ENCODE measurements at regions not wholly inside any gene's neighbourhood (a gene's known extent, or its start where the extent isn't known, plus 50 kb on each side); places are given as distances from the start of the nearest gene placed in this dataset.
"Not testable (repeated sequence)": the region's sequence is repeated elsewhere in the genome, so short reads cannot be mapped to it uniquely, and the experiment has no call there.

DNA sequence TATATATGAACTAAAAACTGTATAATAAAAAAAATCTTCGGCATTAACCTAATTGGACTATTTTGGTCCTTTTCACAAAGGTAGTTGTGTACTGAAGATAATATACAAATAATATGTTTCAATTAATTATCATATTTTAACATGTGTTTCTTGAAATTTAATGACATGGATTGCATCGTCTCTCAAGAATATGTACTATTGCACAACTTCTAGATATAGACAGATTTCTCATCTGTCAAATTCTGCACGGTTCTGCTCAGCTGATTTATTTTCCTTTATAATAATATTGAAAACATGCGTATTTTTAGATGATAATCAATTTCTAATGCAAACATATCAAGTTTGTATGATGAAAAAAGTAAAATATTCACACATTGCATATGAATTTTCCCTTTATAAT is 498.7 kb upstream of the PABPC4L start:
- no peak for TF ChIP-seq POLR2AphosphoS5 (IDR thresholded peaks at IDR 0.05)
- H3K36me3 ChIP-seq, result no peaks in the 10 kb centered on the region
- no peak for DNase-seq (ENCODE audit: low spot score in 2 of 2)
- no peak overlapping the region for H3K27ac ChIP-seq
- H3K4me1 ChIP-seq, result no peaks in the 10 kb centered on the region
- WGBS, result 61% methylated on average over 4 of the region's 4 CpGs
- H3K9me3 ChIP-seq, result no peaks in the 10 kb centered on the region
- no peak overlapping the region for H3K4me3 ChIP-seq
- no peaks in the 10 kb centered on the region for H3K27me3 ChIP-seq

DNA sequence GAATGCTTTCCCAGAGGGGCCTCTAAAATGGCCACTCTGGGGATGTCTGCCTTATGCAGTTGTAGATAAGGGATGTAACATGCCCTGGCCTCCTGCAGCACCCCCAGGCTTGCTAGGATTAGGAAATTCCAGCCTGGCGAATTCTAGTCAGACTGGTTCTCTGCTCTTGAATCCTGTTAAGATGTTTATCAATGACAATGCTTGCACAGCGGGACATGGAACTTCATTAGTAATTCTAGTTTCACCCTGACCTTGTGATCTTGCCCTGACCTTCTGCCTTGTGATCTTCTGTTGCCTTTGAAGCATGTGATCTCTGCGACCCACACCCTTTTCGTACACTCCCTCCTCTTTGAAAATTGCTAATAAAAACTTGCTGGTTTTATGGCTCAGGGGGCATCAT is 497.2 kb upstream of the PABPC4L start:
- DNase-seq (ENCODE audit: low spot score in 2 of 2); H3K4me3 ChIP-seq; H3K27ac ChIP-seq; H3K36me3 ChIP-seq; H3K9me3 ChIP-seq; H3K4me1 ChIP-seq; H3K27me3 ChIP-seq: not testable (repeated sequence)
- WGBS, result 80% methylated on average over 4 of the region's 4 CpGs

GRCh38 chr4:134695433-134695832 is 493.8 kb upstream of the PABPC4L start:
- H3K27ac ChIP-seq, result no peak overlapping the region
- no peaks in the 10 kb centered on the region for H3K4me1 ChIP-seq
- no peaks in the 10 kb centered on the region for H3K36me3 ChIP-seq
- no peak overlapping the region for H3K4me3 ChIP-seq
- no peaks in the 10 kb centered on the region for H3K27me3 ChIP-seq
- no peak for DNase-seq (ENCODE audit: low spot score in 2 of 2)
- H3K9me3 ChIP-seq, result no peaks in the 10 kb centered on the region
- WGBS, result 100% methylated on average over 1 of the region's 1 CpG
- TF ChIP-seq POLR2A (IDR thresholded peaks at IDR 0.05) (no peak), EP300 (IDR thresholded peaks at IDR 0.05) (no peak), POLR2AphosphoS5 (IDR thresholded peaks at IDR 0.05) (no peak)
- TF ChIP-seq, protein P1, sequence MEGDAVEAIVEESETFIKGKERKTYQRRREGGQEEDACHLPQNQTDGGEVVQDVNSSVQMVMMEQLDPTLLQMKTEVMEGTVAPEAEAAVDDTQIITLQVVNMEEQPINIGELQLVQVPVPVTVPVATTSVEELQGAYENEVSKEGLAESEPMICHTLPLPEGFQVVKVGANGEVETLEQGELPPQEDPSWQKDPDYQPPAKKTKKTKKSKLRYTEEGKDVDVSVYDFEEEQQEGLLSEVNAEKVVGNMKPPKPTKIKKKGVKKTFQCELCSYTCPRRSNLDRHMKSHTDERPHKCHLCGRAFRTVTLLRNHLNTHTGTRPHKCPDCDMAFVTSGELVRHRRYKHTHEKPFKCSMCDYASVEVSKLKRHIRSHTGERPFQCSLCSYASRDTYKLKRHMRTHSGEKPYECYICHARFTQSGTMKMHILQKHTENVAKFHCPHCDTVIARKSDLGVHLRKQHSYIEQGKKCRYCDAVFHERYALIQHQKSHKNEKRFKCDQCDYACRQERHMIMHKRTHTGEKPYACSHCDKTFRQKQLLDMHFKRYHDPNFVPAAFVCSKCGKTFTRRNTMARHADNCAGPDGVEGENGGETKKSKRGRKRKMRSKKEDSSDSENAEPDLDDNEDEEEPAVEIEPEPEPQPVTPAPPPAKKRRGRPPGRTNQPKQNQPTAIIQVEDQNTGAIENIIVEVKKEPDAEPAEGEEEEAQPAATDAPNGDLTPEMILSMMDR (IDR thresholded peaks at IDR 0.05), result no peak

GRCh38 chr4:134691915-134692314 is 490.3 kb upstream of the PABPC4L start:
- 91% methylated on average over 2 of the region's 2 CpGs for WGBS

DNA sequence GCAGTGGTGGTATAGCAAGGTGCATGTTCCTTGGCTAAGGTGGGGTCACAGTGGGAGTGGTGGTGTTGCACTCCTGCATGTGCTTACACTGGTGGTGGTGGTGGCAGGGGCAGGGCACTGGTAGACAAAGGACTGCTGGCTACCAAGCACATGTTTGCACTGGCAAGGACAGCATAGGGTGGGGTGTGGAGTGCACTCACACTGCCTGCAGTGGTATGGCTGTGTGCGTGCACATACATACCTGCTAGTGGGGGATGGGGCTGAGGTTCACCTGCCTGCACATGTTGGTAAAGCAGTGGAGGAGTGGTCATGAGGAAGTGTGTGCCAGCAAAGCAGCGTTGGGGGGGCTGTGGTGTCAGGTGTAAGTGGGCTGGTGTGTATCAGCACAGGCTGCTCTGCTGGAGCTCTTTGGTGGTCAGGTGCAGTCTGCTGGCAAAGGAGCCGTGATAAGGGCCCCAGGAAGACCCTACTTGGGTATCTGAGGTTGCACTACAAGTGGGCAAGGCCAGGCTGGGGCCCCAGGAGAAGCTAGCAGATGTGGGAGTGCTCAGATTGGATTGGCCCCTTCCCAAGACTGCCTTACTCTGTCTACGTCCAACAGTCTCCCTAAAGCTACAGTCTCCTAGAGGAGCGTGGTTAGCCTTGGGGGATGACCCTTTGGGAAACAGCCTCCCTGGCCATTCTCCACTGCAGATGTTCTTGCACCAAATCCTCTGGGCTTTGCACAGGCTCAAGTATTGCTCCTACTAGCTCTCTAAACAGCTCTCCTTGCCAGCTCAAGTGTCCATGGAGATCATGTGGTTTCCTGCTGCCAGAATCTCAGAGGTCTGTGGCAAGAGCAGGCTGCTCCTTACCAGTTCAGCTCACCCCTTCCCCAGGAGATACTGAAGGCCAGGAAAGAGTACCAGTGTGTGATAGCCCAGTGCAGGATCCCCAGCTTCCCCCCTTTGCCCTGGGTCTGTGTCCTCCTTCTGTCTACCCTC is 486.3 kb upstream of the PABPC4L start:
- Histone ChIP-seq H3K27ac (no peak overlapping the region), H3K36me3 (no peaks in the 10 kb centered on the region), H3K4me3 (no peak overlapping the region), H3K27me3 (no peaks in the 10 kb centered on the region), H3K4me1 (no peaks in the 10 kb centered on the region), H3K9me3 (no peaks in the 10 kb centered on the region)
- TF ChIP-seq POLR2AphosphoS5 (IDR thresholded peaks at IDR 0.05), result no peak
- TF ChIP-seq, protein P1 (IDR thresholded peaks at IDR 0.05), result no peak
- no peak for TF ChIP-seq EP300 (IDR thresholded peaks at IDR 0.05)
- no peak for TF ChIP-seq POLR2A (IDR thresholded peaks at IDR 0.05)
- no peak for DNase-seq (ENCODE audit: low spot score in 2 of 2)
- 69% methylated on average over 5 of the region's 5 CpGs for WGBS

More at GRCh38 chr4:134691915-134692314, 490.3 kb upstream of the PABPC4L start:
- no peaks in the 10 kb centered on the region for H3K27me3 ChIP-seq
- DNase-seq (ENCODE audit: low spot score in 2 of 2), result no peak
- H3K36me3 ChIP-seq, result no peaks in the 10 kb centered on the region
- no peaks in the 10 kb centered on the region for H3K4me1 ChIP-seq
- TF ChIP-seq, protein P1 (IDR thresholded peaks at IDR 0.05), result no peak
- TF ChIP-seq POLR2A (IDR thresholded peaks at IDR 0.05) (no peak), EP300 (IDR thresholded peaks at IDR 0.05) (no peak), POLR2AphosphoS5 (IDR thresholded peaks at IDR 0.05) (no peak)
- no peak overlapping the region for H3K4me3 ChIP-seq
- H3K9me3 ChIP-seq, result no peaks in the 10 kb centered on the region
- no peak overlapping the region for H3K27ac ChIP-seq

DNA sequence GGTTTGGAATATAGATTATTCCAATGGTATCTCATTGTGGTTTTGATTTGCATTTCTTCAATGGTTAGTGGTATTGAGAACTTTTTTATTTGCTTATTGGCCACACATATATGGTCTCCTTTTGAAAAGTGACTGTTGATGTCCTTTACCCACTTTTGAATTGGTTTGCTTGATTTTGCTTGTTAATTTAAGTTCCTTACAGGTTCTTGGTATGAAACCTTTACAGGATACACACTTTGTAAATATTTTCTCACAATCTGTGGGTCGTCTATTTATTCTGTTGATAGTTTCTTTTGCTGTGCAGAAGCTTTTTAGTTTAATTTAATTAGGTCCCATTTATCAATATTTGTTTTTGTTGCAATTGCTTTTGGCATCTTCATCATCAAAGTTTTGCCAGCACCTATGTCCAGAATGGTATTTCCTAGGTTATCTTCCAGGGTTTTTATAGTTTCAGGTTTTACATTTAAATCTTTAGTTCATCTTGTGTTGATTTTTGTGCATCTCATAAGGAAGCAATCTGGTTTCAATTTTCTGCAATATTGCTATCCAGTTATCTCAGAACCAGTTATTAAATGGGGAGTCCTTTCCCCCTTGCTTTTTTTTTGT is 475.7 kb upstream of the PABPC4L start:
- no peak for TF ChIP-seq POLR2A (IDR thresholded peaks at IDR 0.05)
- TF ChIP-seq POLR2AphosphoS5 (IDR thresholded peaks at IDR 0.05), result no peak
- WGBS, result 73% methylated on average over 1 of the region's 1 CpG
- Histone ChIP-seq H3K4me1 (no peaks in the 10 kb centered on the region), H3K9me3 (no peaks in the 10 kb centered on the region), H3K27ac (no peak overlapping the region), H3K27me3 (no peaks in the 10 kb centered on the region), H3K36me3 (no peaks in the 10 kb centered on the region), H3K4me3 (no peak overlapping the region)
- DNase-seq (ENCODE audit: low spot score in 2 of 2), result no peak

All from suprapubic skin (tissue), 4 donors.